Body of pancreas (tissue), 4 donors: ENCODE measurements at regions not wholly inside any gene's neighbourhood (a gene's known extent, or its start where the extent isn't known, plus 50 kb on each side); places are given as distances from the start of the nearest gene placed in this dataset.

Source experiments
- CTCF ChIP-seq, 7 experiments: fragments of 450-650 bp in 4 of 7; fragments of 200-600 bp in 3 of 7; sonication (generic) in 3 of 7; IDR thresholded peaks; one replicate each; pipeline ENCODE4 v1.5.1; 2016 to 2019; ENCODE audit warnings: antibody characterized with exemption in 7 of 7
- POLR2A ChIP-seq, 3 donors: fragments of 450-650 bp; IDR thresholded peaks; one replicate each; pipeline ENCODE4 v1.6.1; 2016; ENCODE audit warnings: antibody characterized with exemption in 3 of 3, mild to moderate bottlenecking in 2 of 3

- no peak for TF ChIP-seq CTCF (IDR thresholded peaks at IDR 0.05)
- TF ChIP-seq POLR2A (IDR thresholded peaks at IDR 0.05), result no peak
Measured at GRCh38 chr21:15524855-15525254, 204.9 kb upstream of the USP25 start.
